ENCODE measurements at regions not wholly inside any gene's neighbourhood (a gene's known extent, or its start where the extent isn't known, plus 50 kb on each side); places are given as distances from the start of the nearest gene placed in this dataset.

DNA sequence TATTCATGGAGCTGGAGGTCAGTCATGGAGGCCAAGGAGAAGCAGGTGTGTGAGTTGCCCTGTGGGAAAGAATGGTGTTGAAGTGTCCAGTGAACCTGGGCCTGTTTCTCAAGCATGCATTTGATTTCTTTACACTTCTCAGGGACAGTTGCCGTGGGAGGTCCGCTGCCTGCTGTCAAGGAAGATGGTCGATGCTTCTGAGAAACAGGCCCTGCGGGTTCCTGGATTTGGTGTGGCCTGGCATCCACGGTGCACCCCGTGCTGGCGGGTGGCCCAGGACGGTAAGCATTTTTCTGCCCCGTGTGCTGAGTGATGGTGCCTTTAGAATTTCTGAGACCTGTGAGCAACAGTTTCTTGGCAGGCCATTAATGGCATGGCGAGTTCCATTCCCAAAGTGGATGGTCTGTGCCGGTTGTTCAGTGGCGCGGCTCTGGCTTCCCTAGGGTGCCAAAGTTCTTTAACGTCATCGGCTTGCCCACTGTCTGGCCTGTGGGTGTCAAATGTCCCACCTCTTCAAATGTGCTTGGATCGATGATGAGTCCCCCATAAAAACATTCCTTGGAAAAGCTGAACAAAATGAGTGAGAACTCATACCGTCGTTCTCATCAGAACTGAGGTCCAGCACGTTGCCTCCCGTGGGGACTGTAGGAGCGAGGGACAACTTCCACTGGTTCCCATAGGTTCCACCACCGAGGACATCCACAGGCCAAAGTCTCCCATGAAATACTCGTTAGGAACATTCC lies 107.2 kb downstream of the SNRPN start:
- peaks cover 21% of the 10 kb centered on the region for H3K36me3 ChIP-seq (ENCODE audit: control insufficient read depth, insufficient read depth, low read length)
- Mint-ChIP-seq H3K9me3 (ENCODE audit: unreplicated experiment) (peaks cover 98% of the 10 kb centered on the region), H3K4me3 (ENCODE audit: unreplicated experiment) (no peak overlapping the region), H3K27ac (ENCODE audit: unreplicated experiment) (no peak overlapping the region), H3K36me3 (ENCODE audit: insufficient read depth, unreplicated experiment) (peaks cover 98% of the 10 kb centered on the region), H3K4me1 (ENCODE audit: low read depth, unreplicated experiment) (no peaks in the 10 kb centered on the region), H3K27me3 (ENCODE audit: insufficient read depth, unreplicated experiment) (no peaks in the 10 kb centered on the region)
- DNase-seq = peak in 1 of 2 experiments; percentile 11
- no TSS peak for BruUV-seq (replicated peaks)
- CTCF ChIA-PET = no interaction called here
- TF ChIP-seq, protein P1, sequence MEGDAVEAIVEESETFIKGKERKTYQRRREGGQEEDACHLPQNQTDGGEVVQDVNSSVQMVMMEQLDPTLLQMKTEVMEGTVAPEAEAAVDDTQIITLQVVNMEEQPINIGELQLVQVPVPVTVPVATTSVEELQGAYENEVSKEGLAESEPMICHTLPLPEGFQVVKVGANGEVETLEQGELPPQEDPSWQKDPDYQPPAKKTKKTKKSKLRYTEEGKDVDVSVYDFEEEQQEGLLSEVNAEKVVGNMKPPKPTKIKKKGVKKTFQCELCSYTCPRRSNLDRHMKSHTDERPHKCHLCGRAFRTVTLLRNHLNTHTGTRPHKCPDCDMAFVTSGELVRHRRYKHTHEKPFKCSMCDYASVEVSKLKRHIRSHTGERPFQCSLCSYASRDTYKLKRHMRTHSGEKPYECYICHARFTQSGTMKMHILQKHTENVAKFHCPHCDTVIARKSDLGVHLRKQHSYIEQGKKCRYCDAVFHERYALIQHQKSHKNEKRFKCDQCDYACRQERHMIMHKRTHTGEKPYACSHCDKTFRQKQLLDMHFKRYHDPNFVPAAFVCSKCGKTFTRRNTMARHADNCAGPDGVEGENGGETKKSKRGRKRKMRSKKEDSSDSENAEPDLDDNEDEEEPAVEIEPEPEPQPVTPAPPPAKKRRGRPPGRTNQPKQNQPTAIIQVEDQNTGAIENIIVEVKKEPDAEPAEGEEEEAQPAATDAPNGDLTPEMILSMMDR (IDR thresholded peaks at IDR 0.05; ENCODE audit: insufficient read depth in 1 of 2, low read depth in 1 of 2, low read length in 1 of 2, severe bottlenecking in 1 of 2, unreplicated experiment in 1 of 2) = no peak
- peaks cover 94% of the 10 kb centered on the region for H3K9me3 ChIP-seq
- no peaks in the 10 kb centered on the region for H3K4me1 ChIP-seq
- no peak overlapping the region for H3K4me3 ChIP-seq (ENCODE audit: low read depth, low read length)
- intact Hi-C loops (cut with micrococcal nuclease; ENCODE audit: unreplicated experiment) = no loop called here
- POLR2A ChIA-PET = no interaction called here
- H3K27me3 ChIP-seq (replicated peaks; ENCODE audit: control insufficient read depth, insufficient read depth, low read length) = no peaks in the 10 kb centered on the region

DNA sequence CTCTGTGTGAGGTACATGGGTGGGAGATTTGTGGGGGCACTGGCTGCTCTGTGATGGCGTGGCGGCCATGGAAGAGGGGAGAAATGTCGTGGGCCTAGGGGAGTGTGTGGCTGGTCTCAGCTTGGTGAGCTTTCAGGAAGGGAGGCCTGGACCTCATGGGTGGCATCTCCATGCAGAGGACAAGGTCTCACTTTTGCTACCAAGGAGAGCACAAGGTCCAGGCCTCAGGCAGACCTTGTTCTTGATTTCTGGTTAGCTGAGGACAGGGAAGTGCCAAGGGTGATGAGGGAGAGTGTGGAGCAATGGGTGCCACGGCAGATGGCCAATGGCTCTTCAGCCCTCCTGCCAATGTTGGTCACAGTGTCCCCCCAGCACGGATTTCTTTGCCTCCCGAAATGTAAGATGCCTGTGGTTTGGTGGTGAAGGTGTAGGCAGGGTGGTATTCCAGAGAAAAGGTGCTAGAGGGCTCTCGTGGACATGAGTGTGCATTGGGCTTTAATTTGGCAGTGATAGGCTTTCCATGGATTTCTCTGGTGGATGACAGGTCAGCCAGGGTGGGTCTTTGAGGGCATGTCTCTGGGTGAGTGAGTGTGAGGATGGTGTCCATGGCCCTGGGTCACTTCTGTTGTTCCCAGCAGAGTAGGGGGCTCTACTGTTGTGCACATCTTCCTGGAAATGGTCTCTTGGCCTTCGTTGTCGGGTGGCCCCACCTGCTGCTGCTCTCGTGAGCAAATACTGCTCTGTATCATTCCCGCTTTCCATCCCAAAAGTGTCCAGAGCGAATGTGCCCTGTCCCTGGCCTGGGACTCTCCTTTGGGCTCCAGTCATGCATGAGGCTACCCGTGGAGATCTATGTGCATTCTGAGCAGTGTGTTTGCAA lies 108.0 kb downstream of the SNRPN start:
- Mint-ChIP-seq H3K9me3 (ENCODE audit: unreplicated experiment) (peaks cover 98% of the 10 kb centered on the region), H3K27ac (ENCODE audit: unreplicated experiment) (no peak overlapping the region), H3K4me1 (ENCODE audit: low read depth, unreplicated experiment) (no peaks in the 10 kb centered on the region), H3K4me3 (ENCODE audit: unreplicated experiment) (no peak overlapping the region), H3K27me3 (ENCODE audit: insufficient read depth, unreplicated experiment) (no peaks in the 10 kb centered on the region), H3K36me3 (ENCODE audit: insufficient read depth, unreplicated experiment) (peaks cover 98% of the 10 kb centered on the region)
- intact Hi-C loops (cut with micrococcal nuclease; ENCODE audit: unreplicated experiment) = no loop called here
- peak in 1 of 2 experiments; percentile 14 for DNase-seq
- peaks cover 22% of the 10 kb centered on the region for H3K36me3 ChIP-seq (ENCODE audit: control insufficient read depth, insufficient read depth, low read length)
- no peaks in the 10 kb centered on the region for H3K27me3 ChIP-seq (replicated peaks; ENCODE audit: control insufficient read depth, insufficient read depth, low read length)
- peaks cover 94% of the 10 kb centered on the region for H3K9me3 ChIP-seq
- H3K4me3 ChIP-seq (ENCODE audit: low read depth, low read length) = no peak overlapping the region
- TF ChIP-seq, protein P1 (IDR thresholded peaks at IDR 0.05; ENCODE audit: insufficient read depth in 1 of 2, low read depth in 1 of 2, low read length in 1 of 2, severe bottlenecking in 1 of 2, unreplicated experiment in 1 of 2) = no peak
- CTCF ChIA-PET = no interaction called here
- H3K4me1 ChIP-seq = no peaks in the 10 kb centered on the region
- POLR2A ChIA-PET = no interaction called here
- no TSS peak for BruUV-seq (replicated peaks)

DNA sequence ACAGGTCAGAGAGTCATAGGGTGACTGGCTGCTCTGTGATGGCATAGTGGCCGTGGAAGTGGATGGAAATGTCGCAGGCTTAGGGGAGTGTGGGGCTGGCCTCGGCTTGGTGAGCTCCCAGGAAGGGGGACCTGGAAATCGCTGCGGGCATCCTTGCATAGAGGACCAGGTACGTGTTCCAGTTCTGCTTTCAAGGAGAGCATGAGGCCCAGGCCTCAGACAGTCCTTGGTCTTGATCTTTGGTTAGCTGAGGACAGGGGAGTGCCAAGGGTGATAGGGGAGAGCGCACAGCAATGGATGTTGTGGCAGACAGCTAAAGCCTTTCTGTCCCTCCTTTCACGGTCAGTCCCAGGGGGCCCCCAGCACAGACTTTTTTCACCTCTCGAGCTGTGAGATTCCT lies 110.5 kb downstream of the SNRPN start:
- Histone ChIP-seq H3K9me3 (peaks cover 95% of the 10 kb centered on the region), H3K4me3 (ENCODE audit: low read depth, low read length) (no peak overlapping the region), H3K36me3 (ENCODE audit: control insufficient read depth, insufficient read depth, low read length) (peaks cover 29% of the 10 kb centered on the region), H3K4me1 (no peaks in the 10 kb centered on the region), H3K27me3 (replicated peaks; ENCODE audit: control insufficient read depth, insufficient read depth, low read length) (no peaks in the 10 kb centered on the region)
- CTCF ChIA-PET = interaction anchor here (0.9 kb wide), 1 partner anchor 179 kb away, joined by 3 read pairs; no protein-coding TSS in a partner anchor
- intact Hi-C loops (cut with micrococcal nuclease; ENCODE audit: unreplicated experiment) = no loop called here
- BruUV-seq (replicated peaks) = TSS peak; percentile 19
- DNase-seq = no peak
- peaks cover 100% of the 10 kb centered on the region for H3K36me3 Mint-ChIP-seq (ENCODE audit: insufficient read depth, unreplicated experiment)
- POLR2A ChIA-PET = no interaction called here
- no peaks in the 10 kb centered on the region for H3K27me3 Mint-ChIP-seq (ENCODE audit: insufficient read depth, unreplicated experiment)
- no peaks in the 10 kb centered on the region for H3K4me1 Mint-ChIP-seq (ENCODE audit: low read depth, unreplicated experiment)
- H3K4me3 Mint-ChIP-seq (ENCODE audit: unreplicated experiment) = no peak overlapping the region
- peaks cover 99% of the 10 kb centered on the region for H3K9me3 Mint-ChIP-seq (ENCODE audit: unreplicated experiment)
- H3K27ac Mint-ChIP-seq (ENCODE audit: unreplicated experiment) = no peak overlapping the region
- TF ChIP-seq, protein P1 (IDR thresholded peaks at IDR 0.05; ENCODE audit: insufficient read depth in 1 of 2, low read depth in 1 of 2, low read length in 1 of 2, severe bottlenecking in 1 of 2, unreplicated experiment in 1 of 2) = no peak
